AG04450 (cell line): ENCODE measurements at regions not wholly inside any gene's neighbourhood (a gene's known extent, or its start where the extent isn't known, plus 50 kb on each side); places are given as distances from the start of the nearest gene placed in this dataset.
A peak's percentile ranks its signal among the peaks of the same experiment; 100 is the strongest.

Source experiments
- CTCF ChIA-PET: fragments of 300-600, 350-600 bp; formaldehyde crosslinking; extraction: SDS; loops from one replicate; lab custom pipeline; 2022; ENCODE audit warnings: antibody characterized with exemption, inconsistent platforms; lab: Charles Lee
- POLR2A ChIA-PET: fragments of 350-600 bp; formaldehyde crosslinking; extraction: SDS; loops from one replicate; lab custom pipeline; 2021; ENCODE audit warnings: antibody characterized with exemption, inconsistent platforms; lab: Yijun Ruan, JAX
- DNase-seq: peaks from one replicate; pipeline ENCODE4 v3.0.0-alpha.2; 2011; ENCODE audit warnings: low read depth, low spot score
- H3K27ac ChIP-seq: one replicate; pipeline ENCODE4 v1.5.1; 2012; ENCODE audit warnings: low read depth, low read length, control low read depth
- H3K27me3 ChIP-seq: one replicate; pipeline ENCODE4 v1.6.0; 2012; ENCODE audit warnings: low read length; ENCODE audit not compliant: control insufficient read depth, insufficient read depth
- H3K4me3 ChIP-seq: 2 replicates; pipeline ENCODE4 v1.5.1; 2011; ENCODE audit warnings: mild to moderate bottlenecking, low read depth, low read length, control low read depth
- H3K9me3 ChIP-seq: 2 replicates; pipeline ENCODE4 v1.5.1; 2012; ENCODE audit warnings: low read length; ENCODE audit not compliant: control insufficient read depth, insufficient read depth
- TF ChIP-seq, protein P1 (sequence below): IDR thresholded peaks from 2 replicates; pipeline ENCODE4 v1.5.1; 2011; ENCODE audit warnings: low read depth, low read length, control low read depth, inconsistent platforms

- TF ChIP-seq, protein P1, sequence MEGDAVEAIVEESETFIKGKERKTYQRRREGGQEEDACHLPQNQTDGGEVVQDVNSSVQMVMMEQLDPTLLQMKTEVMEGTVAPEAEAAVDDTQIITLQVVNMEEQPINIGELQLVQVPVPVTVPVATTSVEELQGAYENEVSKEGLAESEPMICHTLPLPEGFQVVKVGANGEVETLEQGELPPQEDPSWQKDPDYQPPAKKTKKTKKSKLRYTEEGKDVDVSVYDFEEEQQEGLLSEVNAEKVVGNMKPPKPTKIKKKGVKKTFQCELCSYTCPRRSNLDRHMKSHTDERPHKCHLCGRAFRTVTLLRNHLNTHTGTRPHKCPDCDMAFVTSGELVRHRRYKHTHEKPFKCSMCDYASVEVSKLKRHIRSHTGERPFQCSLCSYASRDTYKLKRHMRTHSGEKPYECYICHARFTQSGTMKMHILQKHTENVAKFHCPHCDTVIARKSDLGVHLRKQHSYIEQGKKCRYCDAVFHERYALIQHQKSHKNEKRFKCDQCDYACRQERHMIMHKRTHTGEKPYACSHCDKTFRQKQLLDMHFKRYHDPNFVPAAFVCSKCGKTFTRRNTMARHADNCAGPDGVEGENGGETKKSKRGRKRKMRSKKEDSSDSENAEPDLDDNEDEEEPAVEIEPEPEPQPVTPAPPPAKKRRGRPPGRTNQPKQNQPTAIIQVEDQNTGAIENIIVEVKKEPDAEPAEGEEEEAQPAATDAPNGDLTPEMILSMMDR: no peak
- no peaks in the 10 kb centered on the region for H3K27me3 ChIP-seq
- POLR2A ChIA-PET: no interaction called here
- no peak for DNase-seq
- no peak overlapping the region for H3K27ac ChIP-seq
- no peaks in the 10 kb centered on the region for H3K9me3 ChIP-seq
- CTCF ChIA-PET: no interaction called here
- H3K4me3 ChIP-seq: no peak overlapping the region
These were observed 327.3 kb downstream of the HDGFL1 start for GRCh38 chr6:22896696-22897095.

- TF ChIP-seq, protein P1: no peak
- POLR2A ChIA-PET: no interaction called here
- DNase-seq: no peak
- H3K4me3 ChIP-seq: no peak overlapping the region
- CTCF ChIA-PET: no interaction called here
- no peaks in the 10 kb centered on the region for H3K27me3 ChIP-seq
- no peaks in the 10 kb centered on the region for H3K9me3 ChIP-seq
- no peak overlapping the region for H3K27ac ChIP-seq
These were observed 330.1 kb downstream of the HDGFL1 start for GRCh38 chr6:22899426-22899825.

GRCh38 chr6:22903826-22904225, 334.5 kb downstream of the HDGFL1 start:
- H3K9me3 ChIP-seq: no peaks in the 10 kb centered on the region
- ChIA-PET POLR2A (no interaction called here), CTCF (no interaction called here)
- TF ChIP-seq, protein P1: no peak
- no peak for DNase-seq
- no peak overlapping the region for H3K4me3 ChIP-seq
- no peak overlapping the region for H3K27ac ChIP-seq
- no peaks in the 10 kb centered on the region for H3K27me3 ChIP-seq

- ChIA-PET CTCF (interaction anchor here (0.6 kb wide), 1 partner anchor 1295 kb away, joined by 3 read pairs; no protein-coding TSS in a partner anchor), POLR2A (no interaction called here)
- no peak overlapping the region for H3K27ac ChIP-seq
- DNase-seq: no peak
- no peak overlapping the region for H3K4me3 ChIP-seq
- H3K27me3 ChIP-seq: no peaks in the 10 kb centered on the region
- TF ChIP-seq, protein P1: no peak
- no peaks in the 10 kb centered on the region for H3K9me3 ChIP-seq
These were observed 335.1 kb downstream of the HDGFL1 start for GRCh38 chr6:22904431-22904830.

DNA sequence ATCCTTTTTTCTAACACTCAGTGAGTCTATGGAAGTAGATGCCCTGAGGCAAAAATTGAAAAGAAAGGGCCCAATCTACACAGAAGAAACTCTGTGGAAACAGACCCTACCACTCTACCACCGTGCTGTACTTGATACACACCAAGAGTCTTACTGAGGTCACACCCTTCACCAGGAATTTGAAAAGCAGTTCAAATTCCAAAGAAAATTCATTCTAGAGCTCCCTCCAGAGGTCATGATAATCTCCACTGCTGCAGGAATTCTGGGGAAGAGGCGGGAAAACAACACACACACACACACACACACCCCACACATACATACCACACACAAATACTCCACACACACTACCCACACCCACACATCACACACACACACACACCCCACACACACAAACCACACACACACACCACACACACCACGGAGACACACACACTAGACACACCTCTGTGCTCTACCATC, 336.8 kb downstream of the HDGFL1 start:
- ChIA-PET POLR2A (interaction anchor here (0.6 kb wide), 1 partner anchor 20 kb away, joined by 6 read pairs; no protein-coding TSS in a partner anchor), CTCF (no interaction called here)
- H3K27me3 ChIP-seq: no peaks in the 10 kb centered on the region
- H3K4me3 ChIP-seq: no peak overlapping the region
- DNase-seq: no peak
- no peaks in the 10 kb centered on the region; the same call in 1 of the 2 replicates for H3K9me3 ChIP-seq
- TF ChIP-seq, protein P1: peak; percentile 22; the same call in 1 of the 2 replicates
- no peak overlapping the region for H3K27ac ChIP-seq
